NCI-H460 (cell line): ENCODE measurements at regions not wholly inside any gene's neighbourhood (a gene's known extent, or its start where the extent isn't known, plus 50 kb on each side); places are given as distances from the start of the nearest gene placed in this dataset.
"Not testable (repeated sequence)": the region's sequence is repeated elsewhere in the genome, so short reads cannot be mapped to it uniquely, and the experiment has no call there.

Experiments
- DNase-seq: peaks from one replicate; pipeline ENCODE4 v3.0.0-alpha.2; 2016; ENCODE audit warnings: low read depth; ENCODE audit errors: extremely low read depth

DNA sequence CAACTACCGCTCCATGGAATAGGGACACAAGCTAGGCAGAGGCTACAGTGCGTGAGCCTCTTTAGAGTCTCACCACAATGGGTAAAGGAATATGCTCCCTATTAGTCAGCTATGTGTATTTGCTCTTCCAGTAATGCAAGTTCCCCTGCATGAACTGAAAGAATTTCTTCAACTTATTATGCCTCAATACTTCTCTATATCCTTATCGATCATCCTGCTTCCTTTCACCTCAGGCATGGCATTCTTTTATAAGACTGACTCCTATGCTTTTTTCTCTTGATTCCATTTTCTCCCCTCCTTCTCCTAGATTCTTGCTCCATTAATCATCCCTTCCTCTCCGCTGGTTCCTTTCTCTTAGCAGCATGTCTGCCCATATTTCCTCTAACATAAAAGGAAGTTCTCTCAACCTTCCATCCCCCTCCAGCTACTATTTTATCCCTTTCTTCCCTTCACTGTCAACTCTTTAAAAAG lies 94.5 kb upstream of the CPM start:
- DNase-seq = no peak

DNA sequence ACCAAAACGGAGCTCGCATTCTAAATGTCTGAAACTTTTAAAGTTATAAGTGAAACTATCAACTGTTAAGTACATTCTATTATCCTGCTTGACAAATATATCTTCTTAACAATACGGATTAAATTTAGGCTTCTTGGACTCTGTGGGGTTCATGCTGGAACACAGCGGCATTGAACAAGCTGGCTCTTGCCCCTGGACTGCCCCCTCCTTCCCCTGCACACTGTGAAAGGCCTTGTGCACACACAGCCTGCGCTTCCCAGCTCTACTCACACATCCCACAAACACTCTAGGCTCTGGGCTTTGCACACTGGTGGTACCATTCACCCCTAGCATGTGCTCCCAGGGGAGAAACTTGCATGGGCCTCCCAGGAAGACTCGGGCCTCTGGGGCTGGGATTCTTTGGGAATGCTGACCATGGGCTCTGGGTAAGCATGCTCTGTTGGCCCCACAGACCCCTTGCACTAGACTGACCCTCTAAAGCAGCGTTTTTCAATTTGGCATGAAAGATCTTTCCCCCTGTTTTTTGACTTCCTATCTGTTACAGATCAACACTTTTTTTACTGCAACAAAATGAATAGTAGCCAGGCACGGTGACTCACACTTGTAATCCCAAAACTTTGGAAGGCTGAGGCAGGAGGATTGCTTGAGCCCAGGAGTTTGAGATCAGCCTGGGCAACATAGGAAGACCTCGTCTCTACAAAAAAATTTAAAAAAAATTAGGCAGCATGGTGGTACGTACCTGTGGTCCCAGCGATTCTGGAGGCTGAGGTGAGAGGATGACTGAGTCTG lies 96.2 kb upstream of the CPM start:
- no peak for DNase-seq

DNA sequence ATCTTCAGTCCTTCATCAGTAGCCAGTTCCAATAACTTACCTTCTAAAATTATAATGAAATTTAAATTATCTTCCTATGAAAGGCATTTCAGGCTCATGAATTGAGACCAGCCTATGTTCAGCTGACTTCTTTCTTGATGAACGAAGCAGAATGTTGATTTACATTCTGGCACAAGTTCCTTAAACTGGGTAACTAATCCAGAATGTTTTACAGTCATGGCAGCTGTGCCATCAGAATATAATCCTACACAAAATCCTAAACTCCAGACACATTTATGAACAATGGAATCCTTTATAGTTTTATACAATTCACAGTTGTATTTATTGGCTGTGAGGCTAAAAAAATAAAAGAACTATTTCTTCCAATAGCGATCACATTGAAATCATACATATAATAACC lies 97.3 kb upstream of the CPM start:
- no peak for DNase-seq

DNA sequence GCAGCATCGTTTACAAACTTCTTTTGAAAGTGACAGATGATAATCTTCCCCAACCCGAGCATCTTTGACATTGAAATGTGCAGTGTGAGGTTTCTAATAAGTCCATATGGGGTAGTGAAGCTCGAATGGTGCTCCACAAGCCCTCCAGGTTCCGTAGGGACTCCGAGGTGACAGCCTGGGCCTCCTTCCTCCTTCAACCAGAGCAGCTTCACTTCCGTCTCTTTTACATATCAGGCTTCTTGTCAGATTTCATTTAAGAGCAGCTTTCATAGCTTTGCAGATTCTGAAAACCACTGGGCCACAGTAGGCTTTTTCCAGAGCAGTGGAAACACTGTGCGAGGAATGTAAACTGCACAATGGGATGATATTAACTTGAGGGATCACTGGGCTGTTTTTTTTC lies 103.6 kb upstream of the CPM start:
- DNase-seq = no peak

DNA sequence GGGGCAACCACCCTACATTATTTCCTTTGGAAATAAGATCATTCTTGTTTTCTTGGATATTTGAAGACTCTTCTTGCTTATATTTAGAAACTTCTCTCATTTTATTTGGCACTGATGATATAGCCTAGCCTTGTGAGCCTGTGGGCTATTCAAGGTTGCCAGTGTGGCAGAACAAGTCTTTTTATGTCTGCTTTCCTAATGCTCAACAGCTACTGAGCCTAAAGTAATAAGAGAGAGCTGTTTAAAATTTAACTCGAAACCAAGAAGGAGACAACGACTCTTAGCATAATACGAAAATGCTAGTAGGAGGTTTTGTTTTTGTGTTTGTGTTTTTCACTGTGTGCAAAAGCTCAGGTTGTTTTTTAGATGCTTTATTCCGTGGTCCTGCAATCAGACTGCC lies 104.0 kb upstream of the CPM start:
- DNase-seq = no peak

DNA sequence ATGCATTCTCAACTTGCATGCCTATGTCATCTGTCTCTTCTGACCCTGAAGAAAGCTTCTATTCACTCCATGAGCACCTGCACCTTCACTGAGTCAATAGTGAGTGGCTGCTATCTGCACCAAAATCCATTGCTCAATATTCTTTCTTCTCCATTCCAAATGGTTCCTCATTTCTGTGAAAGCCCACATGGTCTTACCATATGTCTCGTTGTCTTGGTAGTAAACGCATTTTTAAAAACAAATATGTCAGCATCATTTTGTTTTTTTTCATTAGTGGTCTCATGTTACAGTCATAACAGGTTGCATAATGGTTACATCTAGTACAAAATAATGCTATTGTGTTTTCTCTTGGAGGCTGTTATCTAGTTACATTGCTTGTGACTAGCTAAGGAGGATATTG lies 106.9 kb upstream of the CPM start:
- DNase-seq = no peak

DNA sequence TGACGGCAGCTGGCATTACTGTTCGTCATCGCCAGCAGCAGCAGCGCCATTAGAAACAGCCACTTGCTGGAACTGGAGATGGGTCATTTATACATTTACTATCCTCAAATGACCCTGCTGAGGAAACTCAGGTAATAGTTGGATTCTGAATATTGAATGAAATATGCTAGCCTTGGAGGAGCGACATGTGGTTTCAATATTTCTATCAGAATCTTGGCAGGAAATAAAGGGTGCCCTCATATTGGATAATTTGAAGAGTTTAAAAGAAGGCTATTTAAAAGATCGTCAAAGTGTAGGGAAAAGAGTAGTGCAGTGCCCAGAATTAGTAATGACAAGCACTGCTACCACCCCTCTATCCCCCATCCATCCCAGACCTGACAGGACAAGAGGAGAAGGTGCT lies 109.6 kb upstream of the CPM start:
- no peak for DNase-seq

DNA sequence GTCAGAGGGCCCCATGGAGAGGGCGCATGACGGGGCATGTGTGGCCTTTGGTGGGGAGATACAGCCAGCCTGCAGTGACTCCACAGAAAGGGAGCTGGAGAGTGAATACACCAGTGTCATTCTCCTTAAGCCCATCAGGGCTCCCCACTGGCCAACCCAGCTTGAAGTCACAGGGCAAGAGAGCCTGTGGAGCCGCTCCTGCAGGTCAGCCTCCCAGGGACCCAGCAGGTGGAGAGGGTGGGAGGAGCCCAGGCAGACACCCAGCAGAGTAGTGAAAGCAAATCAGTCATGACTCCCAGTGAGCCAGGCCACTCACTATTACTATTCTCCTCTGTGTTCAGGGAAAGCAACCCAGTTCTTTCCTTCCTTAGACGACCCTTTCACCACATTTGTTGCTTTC lies 110.0 kb upstream of the CPM start:
- no peak for DNase-seq

DNA sequence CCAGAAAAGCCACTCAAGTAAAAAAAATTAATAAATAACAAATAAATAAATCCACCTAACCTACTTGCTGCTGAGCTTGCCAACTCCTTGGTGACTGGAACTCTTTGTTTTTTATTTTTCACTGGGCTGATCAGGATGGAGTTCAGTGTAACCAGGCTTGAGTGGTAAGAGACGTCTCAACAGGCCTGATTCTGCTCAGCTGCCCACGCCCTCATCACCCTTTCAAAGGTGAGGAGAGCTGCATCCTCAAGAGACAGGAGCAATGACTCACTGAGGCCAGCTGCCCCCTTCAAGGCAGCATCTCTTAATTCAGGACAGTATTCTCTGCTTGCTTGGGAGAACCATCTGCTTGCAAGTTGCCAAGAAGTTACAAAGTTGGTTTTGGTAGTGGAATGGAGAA lies 111.9 kb upstream of the CPM start:
- no peak for DNase-seq

DNA sequence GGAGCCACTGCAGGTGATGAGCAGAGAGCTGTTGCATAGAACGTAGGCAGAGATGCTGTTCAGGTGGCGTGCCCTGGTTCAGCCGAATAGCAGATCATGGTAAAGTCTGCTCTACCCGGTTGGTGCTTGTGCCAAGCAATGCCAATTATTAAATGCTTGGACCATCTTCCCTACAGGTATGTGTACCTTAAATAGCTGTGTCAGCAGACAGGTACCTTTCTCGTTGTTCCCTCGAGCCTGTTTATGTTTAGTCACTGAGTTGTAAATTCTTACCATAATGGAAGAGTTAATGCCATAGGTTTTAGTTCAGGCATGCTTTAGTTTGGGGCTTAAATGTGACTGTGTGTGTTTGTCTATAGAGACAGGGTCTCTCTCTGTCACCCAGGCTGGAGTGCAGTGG lies 112.5 kb upstream of the CPM start:
- no peak for DNase-seq

DNA sequence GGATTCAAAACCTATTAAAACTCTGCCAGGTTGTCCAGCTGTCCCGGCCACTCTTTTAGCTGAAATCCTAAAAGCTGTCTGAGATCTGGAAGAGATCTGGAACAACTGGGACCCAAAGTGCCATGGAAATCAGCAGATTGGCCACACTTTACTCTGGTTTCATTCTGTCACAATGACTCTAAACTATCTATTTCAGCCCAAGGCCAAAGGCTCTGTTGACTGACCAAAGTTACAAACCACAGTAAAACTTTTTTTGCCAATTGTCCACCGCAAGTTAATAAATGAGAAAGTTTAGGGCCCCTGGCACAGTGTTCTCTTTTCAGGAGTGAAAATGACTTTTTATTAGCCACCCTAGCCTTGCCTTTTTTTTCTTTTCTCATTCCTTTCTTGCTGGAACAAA lies 113.4 kb upstream of the CPM start:
- DNase-seq = no peak

DNA sequence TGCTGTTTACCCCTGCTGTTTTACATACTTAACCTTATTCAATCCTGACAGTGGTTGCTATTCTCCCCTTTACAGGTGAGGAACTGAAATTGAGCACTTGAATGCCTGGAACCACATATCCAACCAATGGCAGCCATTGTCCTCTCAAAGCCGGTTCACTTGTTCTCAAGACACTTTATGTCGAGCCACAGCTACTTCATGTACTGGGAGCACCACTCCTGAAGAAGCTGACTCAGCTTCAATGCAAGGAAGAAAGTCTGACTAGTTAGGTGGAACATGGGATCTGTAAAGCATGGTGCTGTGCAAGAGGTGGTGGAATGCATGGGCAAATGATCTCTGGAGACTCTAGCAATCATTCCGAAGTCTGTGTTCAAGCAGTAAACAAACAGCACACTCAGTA lies 113.9 kb upstream of the CPM start:
- no peak for DNase-seq

DNA sequence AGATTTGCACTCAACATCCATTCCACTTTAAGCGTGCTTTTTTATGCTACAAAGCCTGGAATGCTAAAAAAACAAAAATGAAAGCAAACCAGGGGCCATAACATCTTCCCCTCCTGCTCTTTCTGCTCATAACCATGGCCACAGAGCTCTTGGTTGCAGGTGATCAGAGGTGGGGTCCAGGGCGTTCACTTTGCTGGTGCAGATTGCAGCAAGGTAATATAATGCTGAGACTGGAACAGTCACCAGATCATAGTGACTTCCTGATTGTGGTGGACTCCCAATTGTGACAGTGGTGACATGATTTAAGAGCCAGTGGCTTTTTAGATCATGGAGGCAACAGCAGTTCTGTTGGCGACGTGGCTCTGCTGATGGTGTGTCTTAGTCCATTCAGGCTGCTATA lies 115.0 kb upstream of the CPM start:
- no peak for DNase-seq

DNA sequence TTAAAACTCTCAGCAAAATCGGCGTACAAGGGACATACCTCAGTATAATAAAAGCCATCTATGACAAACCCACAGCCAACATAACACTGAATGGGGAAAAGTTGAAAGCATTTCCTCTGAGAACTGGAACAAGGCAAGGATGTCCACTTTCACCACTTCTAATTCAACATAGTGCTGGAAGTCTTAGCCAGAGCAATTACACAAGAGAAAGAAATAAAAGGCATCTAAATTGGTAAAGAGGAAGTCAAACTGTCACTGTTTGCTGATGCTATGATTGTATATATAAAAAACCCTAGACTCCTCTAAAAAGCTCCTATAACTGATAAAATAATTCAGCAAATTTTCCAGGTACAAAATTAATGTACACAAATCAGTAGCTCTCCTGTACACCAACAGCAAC lies 116.9 kb upstream of the CPM start:
- DNase-seq = not testable (repeated sequence)

DNA sequence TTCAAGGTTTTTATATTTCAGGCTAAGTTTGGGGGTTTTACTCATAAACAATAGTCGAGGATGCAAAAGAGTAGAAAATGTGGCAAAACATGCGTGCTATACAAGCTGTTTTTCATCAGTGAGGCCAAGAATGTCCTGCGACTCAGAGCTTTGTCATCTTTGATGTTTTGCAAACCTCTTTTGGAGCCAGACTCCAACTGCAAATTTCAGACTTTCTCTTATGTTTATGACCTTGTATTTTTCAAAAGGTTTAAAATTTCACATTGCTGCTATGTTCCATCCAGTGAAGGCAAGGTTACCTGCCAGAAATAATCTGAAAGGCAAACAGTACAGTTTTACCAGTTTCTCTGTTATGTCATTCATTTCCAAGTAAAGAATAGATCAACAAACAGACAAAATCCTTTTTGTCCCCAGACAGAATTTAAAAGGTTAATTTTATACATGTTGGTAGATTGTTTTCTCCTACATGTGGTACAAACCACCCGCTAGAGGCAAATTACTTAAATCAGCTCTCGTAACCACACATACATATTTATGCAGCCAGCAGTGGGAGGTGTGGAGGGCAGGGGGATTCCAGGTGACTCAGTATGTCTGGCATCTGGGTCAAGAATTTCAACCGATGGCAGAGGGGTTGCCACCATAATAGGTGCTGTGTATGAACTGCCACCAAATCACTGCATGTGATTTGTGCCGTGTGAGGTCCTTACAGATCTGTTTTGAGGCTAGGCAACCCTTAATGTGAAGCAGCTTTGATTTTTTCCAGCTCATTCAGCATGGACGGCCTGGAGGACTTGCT lies 119.8 kb upstream of the CPM start:
- peak; percentile 13 for DNase-seq

DNA sequence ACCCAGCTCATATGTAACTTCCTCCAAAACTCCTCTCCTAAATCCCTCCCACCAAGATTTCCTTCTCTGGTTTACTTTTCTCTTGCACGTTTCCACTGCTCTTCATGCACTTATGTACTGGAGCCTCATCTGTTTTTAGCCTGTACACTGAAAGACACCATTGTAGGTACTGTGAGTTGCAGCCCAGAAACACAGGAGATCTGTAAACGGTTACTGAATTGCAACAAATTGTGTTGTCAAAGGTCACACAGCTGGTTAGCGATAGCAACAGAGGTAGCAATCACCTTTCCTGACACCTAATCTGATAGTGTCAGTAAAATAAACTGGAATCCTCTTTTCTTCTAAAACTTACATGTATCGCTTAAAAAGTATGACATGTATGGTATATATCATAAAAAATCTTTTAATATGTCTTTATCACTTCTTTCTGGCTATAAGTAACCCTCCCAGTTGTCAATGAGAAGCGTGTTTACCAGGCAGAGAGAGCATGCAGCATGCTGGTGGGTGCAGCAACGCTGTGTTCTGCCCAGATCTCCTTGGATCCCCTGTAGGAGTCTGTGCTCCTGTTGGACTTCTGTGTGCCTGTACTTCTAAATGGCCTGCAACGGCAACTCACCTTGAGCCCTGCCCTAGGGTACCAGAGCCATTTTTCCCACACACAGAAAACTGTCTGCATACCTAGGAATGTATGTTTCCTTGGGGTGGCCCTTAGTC lies 121.5 kb upstream of the CPM start:
- DNase-seq = no peak

DNA sequence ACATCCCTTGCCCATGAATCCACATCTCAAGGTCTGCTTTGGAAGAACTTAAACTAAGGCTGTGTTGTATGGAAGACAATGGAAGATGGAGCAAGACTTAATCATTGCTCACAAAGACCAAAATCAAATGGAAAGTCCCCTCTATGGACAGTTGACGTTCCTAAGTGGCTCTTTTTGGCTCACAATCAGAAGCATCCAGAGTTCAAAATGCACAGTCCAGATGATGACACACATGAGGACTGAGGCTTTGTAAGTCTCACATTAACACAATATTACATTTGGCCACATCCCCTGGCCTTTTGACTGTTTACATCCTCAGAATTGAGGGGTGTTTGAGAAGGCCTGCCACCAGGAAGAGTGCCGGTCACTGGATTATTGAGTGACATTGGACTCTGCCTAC lies 122.3 kb upstream of the CPM start:
- DNase-seq = no peak

DNA sequence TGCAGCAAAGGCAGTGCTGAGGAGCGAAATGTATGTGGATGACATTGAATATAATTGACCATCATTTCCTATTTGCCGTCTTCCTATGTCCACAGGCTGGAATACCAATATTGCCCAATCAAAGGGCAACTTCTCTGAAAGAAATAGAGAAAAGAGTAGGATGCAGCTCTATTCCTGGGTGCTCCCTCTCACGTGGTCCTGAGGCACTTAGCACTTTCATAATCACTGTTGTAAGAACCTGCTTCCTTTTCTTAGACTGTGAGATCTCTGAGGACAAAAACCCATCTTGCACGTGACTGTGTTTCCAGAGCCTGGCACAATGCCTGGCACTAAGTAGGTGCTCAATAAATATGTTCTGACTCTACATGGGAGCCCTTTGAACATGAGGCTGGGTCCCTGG lies 122.7 kb upstream of the CPM start:
- no peak for DNase-seq

DNA sequence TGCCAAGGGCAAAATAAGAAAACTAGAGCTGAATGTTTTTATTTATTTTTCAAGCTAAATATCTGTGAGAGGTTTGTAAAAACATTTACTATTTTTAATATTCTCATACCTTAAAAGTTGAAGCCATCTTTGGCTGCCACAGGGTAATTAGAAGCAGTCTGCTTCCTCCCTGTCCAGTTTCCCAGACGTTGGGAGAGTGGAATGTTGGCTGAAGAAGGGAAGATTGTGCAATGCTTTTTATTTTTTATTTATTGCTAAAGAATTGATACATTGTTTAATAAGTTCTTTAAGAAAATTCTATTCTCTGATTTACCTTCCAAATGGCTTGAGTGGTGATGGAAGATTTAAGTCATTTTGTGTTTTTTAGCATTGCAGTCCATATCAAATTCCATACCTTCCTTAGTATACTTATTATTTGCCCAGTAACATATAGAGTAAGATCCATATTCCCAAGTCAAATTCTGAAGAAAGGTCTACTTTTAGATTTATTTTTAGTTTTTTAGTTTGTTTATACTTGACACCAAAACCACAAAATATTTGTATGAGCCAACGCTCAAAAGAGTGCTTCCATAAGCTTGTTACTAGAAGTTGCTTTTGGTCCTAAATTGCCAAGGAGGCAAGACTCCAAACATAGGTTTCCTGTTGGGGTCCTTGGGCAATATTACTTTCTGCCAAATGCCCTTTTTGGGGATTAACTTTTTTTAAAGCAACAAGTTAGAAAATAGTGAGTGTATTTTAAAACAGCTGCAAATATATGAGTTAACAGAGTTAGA lies 124.0 kb upstream of the CPM start:
- no peak for DNase-seq

DNA sequence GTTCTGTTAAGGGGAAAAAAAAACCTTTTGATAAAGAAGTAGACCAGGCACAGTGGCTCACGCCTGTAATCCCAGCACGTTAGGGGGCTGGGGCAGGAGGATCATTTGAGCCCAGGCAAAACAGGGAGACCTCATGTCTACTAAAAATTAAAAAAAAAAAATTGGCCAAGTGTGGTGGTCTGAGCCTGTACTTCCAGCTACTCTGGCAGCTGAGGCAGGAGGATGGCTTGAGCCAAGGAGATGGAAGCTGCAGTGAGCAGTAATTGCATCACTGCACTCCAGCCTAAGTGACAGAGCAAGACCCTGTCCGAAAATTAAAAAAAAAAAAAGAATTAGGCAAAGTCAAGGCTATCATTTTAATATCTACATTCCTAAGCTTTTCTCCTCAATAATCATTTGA lies 124.8 kb upstream of the CPM start:
- DNase-seq = no peak
